ENCODE measurements at regions not wholly inside any gene's neighbourhood (a gene's known extent, or its start where the extent isn't known, plus 50 kb on each side); places are given as distances from the start of the nearest gene placed in this dataset.

GRCh38 chr12:115371711-115372110, 687.7 kb upstream of the TBX3 start:
- TF ChIP-seq POLR2A (IDR thresholded peaks at IDR 0.05) (no peak), CTCF (IDR thresholded peaks at IDR 0.05 in 4 of 5, conservative IDR thresholded peaks at IDR 0.05 in 1 of 5) (no peak)

Data from gastrocnemius medialis (tissue), 4 donors.